Endothelial cell of umbilical vein (primary cell): ENCODE measurements at regions not wholly inside any gene's neighbourhood (a gene's known extent, or its start where the extent isn't known, plus 50 kb on each side); places are given as distances from the start of the nearest gene placed in this dataset.

ENCODE experiments used
- BruUV-seq: library from RNA; stranded (reverse); fragments of 400-500 nt; replicated peaks from 2 replicates; lab custom pipeline; 2021; lab: Mats Ljungman, UMichigan
- CTCF ChIA-PET: fragments of 300-600, 350-600 bp; sonication (Branson Sonifier 250); formaldehyde crosslinking; loops from one replicate; lab custom pipeline; 2021; ENCODE audit warnings: antibody characterized with exemption, inconsistent platforms; lab: Charles Lee
- POLR2A ChIA-PET: fragments of 300-600, 350-600 bp; sonication (Branson Sonifier 250); formaldehyde crosslinking; loops from one replicate; lab custom pipeline; 2021; ENCODE audit warnings: antibody characterized with exemption, inconsistent platforms; lab: Charles Lee
- DNase-seq: peaks from one replicate; pipeline ENCODE4 v3.0.0-alpha.2; 2011; ENCODE audit warnings: low read depth, low spot score
- FAIRE-seq: peaks from 2 replicates; lab custom pipeline; 2011; peaks lifted over from hg19 to GRCh38; lab: Jason Lieb, UNC
- H2AFZ ChIP-seq: 2 replicates; pipeline ENCODE4 v1.6.0; 2012; ENCODE audit warnings: low read depth, low read length, control low read depth, inconsistent platforms
- H3K27ac ChIP-seq: 2 replicates; pipeline ENCODE4 v1.5.1; 2011; ENCODE audit warnings: low read depth, mild to moderate bottlenecking, control low read depth, low read length, moderate library complexity; ENCODE audit not compliant: insufficient read depth
- H3K27me3 ChIP-seq, 2 experiments: 2 replicates each; pipeline versions ENCODE4 v1.6.0 to v1.6.1; 2011; ENCODE audit warnings: low read length in 2 of 2, mixed read lengths in 1 of 2; ENCODE audit not compliant: control insufficient read depth in 2 of 2, insufficient read depth in 2 of 2
- H3K36me3 ChIP-seq, 2 experiments: 2 replicates in 1 of 2; 3 replicates in 1 of 2; pipeline ENCODE4 v1.5.1; 2011; ENCODE audit warnings: low read length in 2 of 2, mild to moderate bottlenecking in 1 of 2, moderate library complexity in 1 of 2; ENCODE audit not compliant: control insufficient read depth in 2 of 2, insufficient read depth in 2 of 2; ENCODE audit errors: extremely low read depth in 1 of 2
- H3K4me1 ChIP-seq: 3 replicates; pipeline ENCODE4 v1.5.1; 2011; ENCODE audit warnings: mild to moderate bottlenecking, low read length; ENCODE audit not compliant: control insufficient read depth, insufficient read depth; ENCODE audit errors: extremely low read depth
- H3K4me2 ChIP-seq: 2 replicates; pipeline ENCODE4 v1.6.1; 2011; ENCODE audit warnings: low read length, control low read depth, mixed read lengths; ENCODE audit not compliant: insufficient read depth
- H3K4me3 ChIP-seq, 3 experiments: fragments of 200-600 bp in 1 of 3; sonication (generic), shearing (Covaris generic) in 1 of 3; replicated peaks in 1 of 3; 2 replicates each; pipeline ENCODE4 v1.5.1; 2011 to 2016; ENCODE audit warnings: control low read depth in 3 of 3, low read length in 3 of 3, mild to moderate bottlenecking in 2 of 3, inconsistent platforms in 1 of 3, low read depth in 1 of 3, moderate library complexity in 1 of 3; ENCODE audit not compliant: insufficient read depth in 1 of 3
- H3K79me2 ChIP-seq: 2 replicates; pipeline ENCODE4 v1.6.0; 2012; ENCODE audit warnings: low read length, inconsistent platforms; ENCODE audit not compliant: control insufficient read depth, insufficient read depth
- H3K9ac ChIP-seq: replicated peaks from 2 replicates; pipeline ENCODE3; 2011; ENCODE audit warnings: low read length, control low read depth; ENCODE audit not compliant: insufficient read depth; ENCODE audit errors: extremely low read depth
- H3K9me1 ChIP-seq: replicated peaks from 3 replicates; pipeline ENCODE4 v1.6.0; 2011; ENCODE audit warnings: mild to moderate bottlenecking, low read length; ENCODE audit not compliant: control insufficient read depth, insufficient read depth; ENCODE audit errors: extremely low read depth
- H3K9me3 ChIP-seq: replicated peaks from 2 replicates; pipeline ENCODE4 v1.5.1; 2012; ENCODE audit warnings: low read length, inconsistent platforms; ENCODE audit not compliant: control insufficient read depth, insufficient read depth
- H4K20me1 ChIP-seq: replicated peaks from 2 replicates; pipeline ENCODE3; 2011; ENCODE audit warnings: mild to moderate bottlenecking, low read length; ENCODE audit not compliant: control insufficient read depth, insufficient read depth; ENCODE audit errors: extremely low read depth
- CTCF ChIP-seq, 2 donors: IDR thresholded peaks; 1 replicate in 1 of 2; 2 replicates in 1 of 2; pipeline ENCODE4 v1.5.1; 2011; ENCODE audit warnings: low read length in 2 of 2, mild to moderate bottlenecking in 2 of 2, moderate library complexity in 2 of 2, control low read depth in 1 of 2, inconsistent platforms in 1 of 2, low read depth in 1 of 2; ENCODE audit not compliant: insufficient read depth in 1 of 2; ENCODE audit errors: extremely low read depth in 1 of 2
- EZH2 ChIP-seq: IDR thresholded peaks from 2 replicates; pipeline ENCODE4 v1.6.1; 2012; ENCODE audit warnings: borderline replicate concordance, low read depth, mild to moderate bottlenecking, moderate library complexity, low read length, inconsistent platforms; ENCODE audit not compliant: severe bottlenecking
- FOS ChIP-seq: IDR thresholded peaks from 2 replicates; pipeline ENCODE4 v1.6.1; 2011; ENCODE audit warnings: mild to moderate bottlenecking, low read length, moderate library complexity, borderline replicate concordance; ENCODE audit not compliant: insufficient read depth
- GATA2 ChIP-seq: IDR thresholded peaks from 2 replicates; pipeline ENCODE4 v1.7.0; 2011; ENCODE audit warnings: low read depth, mild to moderate bottlenecking, moderate library complexity, mixed read lengths, low read length; ENCODE audit not compliant: insufficient read length, insufficient read depth
- JUN ChIP-seq: IDR thresholded peaks from 2 replicates; pipeline ENCODE4 v1.6.1; 2011; ENCODE audit warnings: borderline replicate concordance, low read depth; ENCODE audit not compliant: insufficient read length, insufficient read depth
- MYC ChIP-seq: IDR thresholded peaks from one replicate; pipeline ENCODE4 v1.6.1; 2011; ENCODE audit warnings: mild to moderate bottlenecking, low read depth, low read length
- POLR2A ChIP-seq: IDR thresholded peaks from 2 replicates; pipeline ENCODE4 v1.6.1; 2012; ENCODE audit warnings: low read depth, mild to moderate bottlenecking, control low read depth, low read length
- POLR2AphosphoS5 ChIP-seq: IDR thresholded peaks from 2 replicates; pipeline ENCODE4 v1.6.1; 2012; ENCODE audit warnings: low read depth, mild to moderate bottlenecking, control low read depth, low read length, moderate library complexity; ENCODE audit not compliant: insufficient read depth
- dilution Hi-C: fragments of 300-500 bp; cut with MboI; formaldehyde crosslinking; loops from one replicate; pipeline ENCODE4 v1.15.0; 2019; ENCODE audit warnings: low sequenced_read_pairs; ENCODE audit not compliant: extremely low pct_ligation_motif_present
- intact Hi-C: fragments of 100-400 bp; cut with micrococcal nuclease; formaldehyde crosslinking; loops from one replicate; pipeline ENCODE4 v1.10.0; 2022
- TF ChIP-seq, protein P1 (sequence below): IDR thresholded peaks from 2 replicates; pipeline ENCODE4 v1.6.1; 2011; ENCODE audit not compliant: insufficient read depth, insufficient read length

- BruUV-seq = no TSS peak
- H3K9ac ChIP-seq = no peak overlapping the region
- no peaks in the 10 kb centered on the region for H3K27me3 ChIP-seq
- no peak overlapping the region for H3K27ac ChIP-seq
- DNase-seq = no peak
- no peaks in the 10 kb centered on the region for H3K4me1 ChIP-seq
- FAIRE-seq = peak; percentile 31
- H2AFZ ChIP-seq = no peak overlapping the region
- H3K79me2 ChIP-seq = no peaks in the 10 kb centered on the region
- intact Hi-C loops (no loop called here), dilution Hi-C loops (no loop called here)
- no peaks in the 10 kb centered on the region for H4K20me1 ChIP-seq
- H3K4me3 ChIP-seq = no peak overlapping the region
- H3K36me3 ChIP-seq = no peaks in the 10 kb centered on the region
- ChIA-PET CTCF (interaction anchor here (0.8 to 2.7 kb wide), 5 partner anchors 9 to 35 kb away, joined by 3 to 10 read pairs (median 5); no protein-coding TSS in a partner anchor), POLR2A (no interaction called here)
- TF ChIP-seq, protein P1, sequence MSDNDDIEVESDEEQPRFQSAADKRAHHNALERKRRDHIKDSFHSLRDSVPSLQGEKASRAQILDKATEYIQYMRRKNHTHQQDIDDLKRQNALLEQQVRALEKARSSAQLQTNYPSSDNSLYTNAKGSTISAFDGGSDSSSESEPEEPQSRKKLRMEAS = no peak
- TF ChIP-seq POLR2AphosphoS5 (no peak), EZH2 (no peak), JUN (no peak), CTCF (IDR thresholded peaks at IDR 0.05; ENCODE audit: extremely low read depth in 1 of 2, insufficient read depth in 1 of 2, low read depth in 1 of 2, low read length in 2 of 2) (no peak), MYC (no peak), POLR2A (no peak), GATA2 (no peak), FOS (no peak)
- no peaks in the 10 kb centered on the region for H3K9me1 ChIP-seq
- no peak overlapping the region for H3K4me2 ChIP-seq
- H3K9me3 ChIP-seq = no peaks in the 10 kb centered on the region
These were observed 195.4 kb upstream of the PGRMC2 start for GRCh38 chr4:128483041-128483440.
